ENCODE measurements at regions not wholly inside any gene's neighbourhood (a gene's known extent, or its start where the extent isn't known, plus 50 kb on each side); places are given as distances from the start of the nearest gene placed in this dataset.

- H3K27me3 Mint-ChIP-seq, result peaks cover 0 to 5% (median 0%) of the 10 kb centered on the region in 3 donors
- no peak overlapping the region for H3K27ac Mint-ChIP-seq
- H3K4me1 Mint-ChIP-seq, result peaks cover 4 to 12% (median 10%) of the 10 kb centered on the region in 3 donors
- no peak for DNase-seq
- H3K4me3 Mint-ChIP-seq, result no peak overlapping the region
- H3K36me3 Mint-ChIP-seq, result peaks cover 0 to 4% of the 10 kb centered on the region in 2 donors
- no peaks in the 10 kb centered on the region for H3K9me3 Mint-ChIP-seq
- ATAC-seq (ENCODE audit: low read depth in 2 of 2), result no peak
These were observed 55.3 kb upstream of the SETBP1 start for GRCh38 chr18:44625386-44625785.

GRCh38 chr18:44626236-44626635 lies 54.5 kb upstream of the SETBP1 start:
- Mint-ChIP-seq H3K9me3 (peaks cover 0 to 3% (median 0%) of the 10 kb centered on the region in 7 donors), H3K4me1 (peaks cover 4 to 12% (median 11%) of the 10 kb centered on the region in 3 donors), H3K4me3 (no peak overlapping the region), H3K27me3 (peaks cover 0 to 5% (median 0%) of the 10 kb centered on the region in 3 donors), H3K27ac (no peak overlapping the region), H3K36me3 (peaks cover 0 to 4% of the 10 kb centered on the region in 2 donors)
- ATAC-seq (ENCODE audit: low read depth in 2 of 2) (no peak), DNase-seq (no peak)

- Mint-ChIP-seq H3K27me3 (peaks cover 0 to 5% (median 0%) of the 10 kb centered on the region in 3 donors), H3K27ac (no peak overlapping the region), H3K4me1 (peaks cover 4 to 12% (median 11%) of the 10 kb centered on the region in 3 donors), H3K4me3 (no peak overlapping the region), H3K9me3 (peaks cover 0 to 3% (median 0%) of the 10 kb centered on the region in 7 donors), H3K36me3 (peaks cover 0 to 6% of the 10 kb centered on the region in 2 donors)
- ATAC-seq (ENCODE audit: low read depth in 2 of 2), result no peak
- DNase-seq, result no peak
These were observed 53.9 kb upstream of the SETBP1 start for GRCh38 chr18:44626807-44627206.

- H3K27me3 Mint-ChIP-seq, result peaks cover 0 to 5% (median 0%) of the 10 kb centered on the region in 3 donors
- H3K4me3 Mint-ChIP-seq, result no peak overlapping the region
- H3K36me3 Mint-ChIP-seq, result peaks cover 0 to 11% of the 10 kb centered on the region in 2 donors
- peaks cover 0 to 3% (median 0%) of the 10 kb centered on the region in 7 donors for H3K9me3 Mint-ChIP-seq
- H3K27ac Mint-ChIP-seq, result peak overlapping the region in 1 of 6 donors; percentile 4
- no peak for DNase-seq
- H3K4me1 Mint-ChIP-seq, result peaks cover 4 to 12% (median 11%) of the 10 kb centered on the region in 3 donors
- ATAC-seq (ENCODE audit: low read depth in 2 of 2), result no peak
These were observed 53.4 kb upstream of the SETBP1 start for GRCh38 chr18:44627280-44627679.

- H3K9me3 Mint-ChIP-seq, result peaks cover 0 to 3% (median 0%) of the 10 kb centered on the region in 7 donors
- ATAC-seq (ENCODE audit: low read depth in 2 of 2) (no peak), DNase-seq (no peak)
- no peak overlapping the region for H3K4me3 Mint-ChIP-seq
- peaks cover 0 to 5% (median 0%) of the 10 kb centered on the region in 3 donors for H3K27me3 Mint-ChIP-seq
- H3K27ac Mint-ChIP-seq, result no peak overlapping the region
- H3K4me1 Mint-ChIP-seq, result peaks cover 4 to 12% (median 9%) of the 10 kb centered on the region in 3 donors
- peaks cover 0 to 6% of the 10 kb centered on the region in 2 donors for H3K36me3 Mint-ChIP-seq
These were observed 51.3 kb upstream of the SETBP1 start for GRCh38 chr18:44629406-44629805.

- no peak for ATAC-seq (ENCODE audit: low read depth in 2 of 2)
- Mint-ChIP-seq H3K36me3 (peaks cover 0 to 6% of the 10 kb centered on the region in 2 donors), H3K27ac (peak overlapping the region in 1 of 6 donors; percentile 66), H3K4me1 (peaks cover 4 to 12% (median 7%) of the 10 kb centered on the region in 3 donors), H3K9me3 (peaks cover 0 to 3% (median 0%) of the 10 kb centered on the region in 7 donors), H3K4me3 (no peak overlapping the region), H3K27me3 (peaks cover 0 to 5% (median 0%) of the 10 kb centered on the region in 3 donors)
- no peak for DNase-seq
These were observed 50.6 kb upstream of the SETBP1 start for GRCh38 chr18:44630118-44630517.

Measured in naive B cell (primary cell).